CD4-positive, CD25-positive, alpha-beta regulatory T cell (primary cell): ENCODE measurements at regions not wholly inside any gene's neighbourhood (a gene's known extent, or its start where the extent isn't known, plus 50 kb on each side); places are given as distances from the start of the nearest gene placed in this dataset.
A peak's percentile ranks its signal among the peaks of the same experiment; 100 is the strongest.

ENCODE experiments used
- ATAC-seq, 2 donors: fragments of 150-1000 bp; cut with Tn5 transposase; one replicate each; pipeline ENCODE4 v1.10.0; 2021; ENCODE audit warnings: low read depth in 2 of 2, moderate number of reproducible peaks in 2 of 2, moderate library complexity in 1 of 2
- DNase-seq, 3 donors: peaks; one replicate each; pipeline versions ENCODE4 v3.0.0 to v3.0.0-alpha.2; 2012 to 2022; ENCODE audit warnings: mixed read lengths in 1 of 3
- H3K27ac ChIP-seq: one replicate; pipeline ENCODE4 v1.7.0; 2013; ENCODE audit warnings: mild to moderate bottlenecking, low read length; ENCODE audit not compliant: insufficient read depth, poor library complexity, severe bottlenecking
- H3K27me3 ChIP-seq: one replicate; pipeline ENCODE4 v1.7.0; 2013; ENCODE audit warnings: low read length; ENCODE audit not compliant: control insufficient read depth, insufficient read depth
- H3K36me3 ChIP-seq: one replicate; pipeline ENCODE4 v1.7.0; 2013; ENCODE audit warnings: mild to moderate bottlenecking, low read length, moderate library complexity; ENCODE audit not compliant: control insufficient read depth, insufficient read depth
- H3K4me1 ChIP-seq: 2 replicates; pipeline ENCODE4 v1.7.0; 2013; ENCODE audit warnings: mild to moderate bottlenecking, low read length; ENCODE audit not compliant: insufficient read depth, control insufficient read depth, poor library complexity, severe bottlenecking
- H3K4me3 ChIP-seq: one replicate; pipeline ENCODE4 v1.7.0; 2013; ENCODE audit warnings: low read depth, mild to moderate bottlenecking, low read length, moderate library complexity
- H3K9me3 ChIP-seq, 2 experiments: 1 replicate in 1 of 2; 2 replicates in 1 of 2; pipeline ENCODE4 v1.7.0; 2013; ENCODE audit warnings: low read length in 2 of 2, mild to moderate bottlenecking in 1 of 2, moderate library complexity in 1 of 2; ENCODE audit not compliant: control insufficient read depth in 2 of 2
- H3K27ac Mint-ChIP-seq, 3 donors: one replicate each; pipeline ENCODE4 v1.8.0; 2020 to 2022; ENCODE audit warnings: mild to moderate bottlenecking in 3 of 3, mixed read lengths in 3 of 3, moderate library complexity in 2 of 3
- H3K27me3 Mint-ChIP-seq: one replicate; pipeline ENCODE4 v1.8.0; 2022; ENCODE audit warnings: mild to moderate bottlenecking, mixed read lengths
- H3K36me3 Mint-ChIP-seq: one replicate; pipeline ENCODE4 v1.8.0; 2020; ENCODE audit warnings: mixed read lengths
- H3K4me1 Mint-ChIP-seq, 4 donors: one replicate each; pipeline ENCODE4 v1.8.0; 2020 to 2022; ENCODE audit warnings: mixed read lengths in 4 of 4, mild to moderate bottlenecking in 1 of 4
- H3K4me3 Mint-ChIP-seq, 4 donors: one replicate each; pipeline ENCODE4 v1.8.0; 2020 to 2022; ENCODE audit warnings: mild to moderate bottlenecking in 4 of 4, mixed read lengths in 4 of 4, moderate library complexity in 3 of 4
- H3K9me3 Mint-ChIP-seq, 7 donors: one replicate each; pipeline ENCODE4 v1.8.0; 2020 to 2022; ENCODE audit warnings: mixed read lengths in 7 of 7, mild to moderate bottlenecking in 3 of 7, moderate library complexity in 2 of 7

DNA sequence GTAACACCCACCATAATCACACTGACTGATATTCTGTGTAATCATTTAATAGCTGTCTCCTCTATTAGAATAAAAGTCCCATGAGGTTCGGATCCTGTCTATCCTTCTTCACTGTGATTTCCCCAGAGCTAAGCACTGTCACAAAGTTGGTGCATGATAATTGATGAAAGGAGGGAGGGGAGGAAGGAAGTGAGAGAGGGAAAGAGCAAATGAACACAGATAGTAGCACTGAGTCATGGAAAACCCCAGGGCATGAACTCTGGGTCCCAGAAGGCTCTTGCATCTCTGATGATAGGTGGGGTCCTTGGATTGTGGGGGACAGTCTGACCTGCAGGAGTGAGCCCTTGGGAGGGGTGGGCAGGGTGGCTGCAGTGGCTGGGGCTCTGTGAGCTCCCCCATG is 294.1 kb downstream of the LRFN2 start:
- Mint-ChIP-seq H3K27me3 (no peaks in the 10 kb centered on the region), H3K36me3 (no peaks in the 10 kb centered on the region), H3K27ac (no peak overlapping the region), H3K9me3 (peaks cover 0 to 3% (median 0%) of the 10 kb centered on the region in 7 donors), H3K4me3 (no peak overlapping the region), H3K4me1 (no peaks in the 10 kb centered on the region)
- DNase-seq (no peak), ATAC-seq (no peak)
- Histone ChIP-seq H3K4me3 (no peak overlapping the region), H3K4me1 (no peaks in the 10 kb centered on the region), H3K36me3 (no peaks in the 10 kb centered on the region), H3K27ac (no peak overlapping the region), H3K9me3 (no peaks in the 10 kb centered on the region), H3K27me3 (no peaks in the 10 kb centered on the region)

DNA sequence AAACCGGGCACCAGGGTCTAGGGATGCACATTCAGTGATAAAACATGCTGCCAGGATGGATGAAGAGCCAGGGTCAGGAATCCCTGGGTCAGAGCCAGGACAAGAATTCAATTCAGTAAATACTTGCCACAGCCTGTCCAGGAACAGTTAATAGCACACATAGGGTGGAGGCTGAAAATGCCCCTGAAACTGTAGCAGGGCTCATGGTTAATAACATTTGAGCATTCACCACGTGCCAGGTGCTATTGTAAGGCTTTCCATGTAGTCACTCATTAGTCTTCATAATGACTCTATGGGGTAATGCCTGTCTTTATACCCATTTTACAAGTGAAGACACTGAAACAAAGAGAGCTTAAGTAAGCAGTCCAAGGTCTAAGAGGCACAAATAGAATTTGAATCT is 296.3 kb downstream of the LRFN2 start:
- no peaks in the 10 kb centered on the region for H3K4me1 ChIP-seq
- Mint-ChIP-seq H3K9me3 (peaks cover 0 to 2% (median 0%) of the 10 kb centered on the region in 7 donors), H3K4me1 (no peaks in the 10 kb centered on the region), H3K36me3 (no peaks in the 10 kb centered on the region), H3K4me3 (no peak overlapping the region), H3K27me3 (no peaks in the 10 kb centered on the region), H3K27ac (no peak overlapping the region)
- H3K4me3 ChIP-seq = no peak overlapping the region
- DNase-seq = no peak
- no peak overlapping the region for H3K27ac ChIP-seq
- no peaks in the 10 kb centered on the region for H3K9me3 ChIP-seq
- ATAC-seq = no peak
- H3K36me3 ChIP-seq = no peaks in the 10 kb centered on the region
- peaks cover 4% of the 10 kb centered on the region for H3K27me3 ChIP-seq

GRCh38 chr6:40288919-40289318 is 298.2 kb downstream of the LRFN2 start:
- Histone ChIP-seq H3K27ac (no peak overlapping the region), H3K4me3 (no peak overlapping the region), H3K4me1 (no peaks in the 10 kb centered on the region), H3K9me3 (no peaks in the 10 kb centered on the region), H3K36me3 (no peaks in the 10 kb centered on the region), H3K27me3 (peaks cover 4% of the 10 kb centered on the region)
- Mint-ChIP-seq H3K4me1 (no peaks in the 10 kb centered on the region), H3K4me3 (no peak overlapping the region), H3K9me3 (peaks cover 0 to 2% (median 0%) of the 10 kb centered on the region in 7 donors), H3K27ac (no peak overlapping the region), H3K27me3 (no peaks in the 10 kb centered on the region), H3K36me3 (no peaks in the 10 kb centered on the region)
- DNase-seq = no peak
- ATAC-seq = no peak

GRCh38 chr6:40287296-40287850 is 299.8 kb downstream of the LRFN2 start:
- Mint-ChIP-seq H3K4me1 (no peaks in the 10 kb centered on the region), H3K27me3 (no peaks in the 10 kb centered on the region), H3K4me3 (no peak overlapping the region), H3K36me3 (no peaks in the 10 kb centered on the region), H3K9me3 (peaks cover 0 to 2% (median 0%) of the 10 kb centered on the region in 7 donors), H3K27ac (no peak overlapping the region)
- Histone ChIP-seq H3K27me3 (peaks cover 4% of the 10 kb centered on the region), H3K9me3 (no peaks in the 10 kb centered on the region), H3K27ac (no peak overlapping the region), H3K4me3 (no peak overlapping the region), H3K4me1 (no peaks in the 10 kb centered on the region), H3K36me3 (no peaks in the 10 kb centered on the region)
- ATAC-seq = no peak
- no peak for DNase-seq

DNA sequence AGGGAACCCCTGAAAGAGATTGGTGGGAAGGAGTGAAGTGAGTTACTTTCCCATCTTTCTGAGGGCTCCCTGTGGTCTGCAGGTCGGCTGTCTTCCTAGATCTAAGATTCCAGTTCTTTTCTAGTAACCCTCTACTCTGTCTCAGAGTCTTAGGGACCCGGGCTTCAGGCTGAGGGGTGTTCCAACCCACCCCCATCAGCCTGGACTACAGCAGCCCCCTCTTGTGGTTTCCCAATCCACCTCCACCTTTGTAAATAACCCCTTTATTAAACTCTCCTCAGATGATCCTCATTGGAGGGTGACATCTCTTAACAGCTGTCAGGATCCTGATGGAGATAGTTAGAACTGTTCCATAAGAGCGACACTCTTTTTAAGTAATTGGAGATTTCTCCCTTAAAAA is 300.4 kb downstream of the LRFN2 start:
- no peaks in the 10 kb centered on the region for H3K27me3 Mint-ChIP-seq
- H3K36me3 ChIP-seq = no peaks in the 10 kb centered on the region
- no peak overlapping the region for H3K27ac ChIP-seq
- H3K9me3 Mint-ChIP-seq = peaks cover 0 to 2% (median 0%) of the 10 kb centered on the region in 7 donors
- no peaks in the 10 kb centered on the region for H3K9me3 ChIP-seq
- H3K4me1 Mint-ChIP-seq = no peaks in the 10 kb centered on the region
- H3K27me3 ChIP-seq = peaks cover 4% of the 10 kb centered on the region
- H3K4me3 ChIP-seq = no peak overlapping the region
- no peaks in the 10 kb centered on the region for H3K36me3 Mint-ChIP-seq
- no peak overlapping the region for H3K4me3 Mint-ChIP-seq
- ATAC-seq = no peak
- no peaks in the 10 kb centered on the region for H3K4me1 ChIP-seq
- H3K27ac Mint-ChIP-seq = no peak overlapping the region
- no peak for DNase-seq

GRCh38 chr6:40285996-40286395 is 301.2 kb downstream of the LRFN2 start:
- H3K9me3 ChIP-seq = no peaks in the 10 kb centered on the region
- H3K27me3 ChIP-seq = peaks cover 4% of the 10 kb centered on the region
- Mint-ChIP-seq H3K27ac (no peak overlapping the region), H3K4me3 (no peak overlapping the region), H3K4me1 (peaks cover 0 to 2% (median 0%) of the 10 kb centered on the region in 4 donors), H3K27me3 (no peaks in the 10 kb centered on the region), H3K9me3 (peaks cover 0 to 2% (median 0%) of the 10 kb centered on the region in 7 donors), H3K36me3 (no peaks in the 10 kb centered on the region)
- no peak overlapping the region for H3K27ac ChIP-seq
- no peak for ATAC-seq
- no peaks in the 10 kb centered on the region for H3K4me1 ChIP-seq
- no peak overlapping the region for H3K4me3 ChIP-seq
- no peak for DNase-seq
- no peaks in the 10 kb centered on the region for H3K36me3 ChIP-seq

DNA sequence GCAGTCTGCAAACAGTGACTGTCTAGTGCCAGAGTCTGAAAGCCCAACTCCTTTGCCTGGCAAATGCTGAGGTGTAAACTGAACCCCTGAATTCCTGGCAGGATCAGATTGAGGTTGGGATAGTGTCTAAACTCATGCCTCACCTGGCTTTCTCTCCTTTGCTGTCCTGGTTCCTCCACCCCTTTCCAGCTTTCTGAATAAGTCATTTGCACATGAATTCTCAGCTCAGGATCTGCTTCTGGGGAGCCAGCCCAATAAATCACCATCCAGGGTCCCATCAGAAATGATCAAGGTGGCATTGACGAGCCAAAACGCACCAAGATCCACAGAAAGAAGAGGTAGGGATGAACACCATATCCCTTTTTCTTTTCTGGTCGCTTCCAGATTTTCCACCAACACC is 301.6 kb downstream of the LRFN2 start:
- Mint-ChIP-seq H3K27ac (no peak overlapping the region), H3K9me3 (peaks cover 0 to 2% (median 0%) of the 10 kb centered on the region in 7 donors), H3K27me3 (no peaks in the 10 kb centered on the region), H3K4me1 (peaks cover 0 to 4% (median 0%) of the 10 kb centered on the region in 4 donors), H3K36me3 (no peaks in the 10 kb centered on the region), H3K4me3 (no peak overlapping the region)
- no peak overlapping the region for H3K4me3 ChIP-seq
- DNase-seq (no peak), ATAC-seq (no peak)
- no peaks in the 10 kb centered on the region for H3K4me1 ChIP-seq
- H3K36me3 ChIP-seq = no peaks in the 10 kb centered on the region
- peaks cover 4% of the 10 kb centered on the region for H3K27me3 ChIP-seq
- H3K27ac ChIP-seq = no peak overlapping the region
- no peaks in the 10 kb centered on the region for H3K9me3 ChIP-seq

DNA sequence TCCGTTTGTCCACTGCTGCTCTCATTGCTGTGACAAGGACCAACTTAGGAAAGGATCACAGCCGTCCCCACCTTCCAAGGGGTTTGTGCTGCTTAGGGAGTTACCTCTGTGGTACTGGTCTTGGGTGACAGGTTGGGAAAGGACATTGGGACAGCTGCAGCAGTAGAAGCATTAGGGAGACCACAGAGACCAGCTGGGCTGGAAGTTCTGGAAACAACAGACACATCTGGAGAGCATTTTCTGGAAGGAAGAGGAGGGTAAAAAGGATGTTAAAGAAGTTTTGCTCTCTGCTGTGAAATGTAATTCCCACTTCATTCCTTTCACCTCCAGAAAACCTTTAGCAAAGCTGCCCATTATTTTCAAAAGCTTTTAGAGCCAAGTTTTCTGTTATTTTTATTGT is 304.2 kb downstream of the LRFN2 start:
- no peak overlapping the region for H3K27ac ChIP-seq
- Mint-ChIP-seq H3K9me3 (peaks cover 0 to 4% (median 0%) of the 10 kb centered on the region in 7 donors), H3K27me3 (no peaks in the 10 kb centered on the region), H3K4me3 (peak overlapping the region in 1 of 4 donors; percentile 55), H3K4me1 (peaks cover 0 to 4% (median 0%) of the 10 kb centered on the region in 4 donors), H3K36me3 (no peaks in the 10 kb centered on the region), H3K27ac (no peak overlapping the region)
- DNase-seq (no peak), ATAC-seq (no peak)
- H3K4me1 ChIP-seq = no peaks in the 10 kb centered on the region
- H3K9me3 ChIP-seq = no peaks in the 10 kb centered on the region
- H3K27me3 ChIP-seq = peaks cover 4% of the 10 kb centered on the region
- H3K4me3 ChIP-seq = no peak overlapping the region
- H3K36me3 ChIP-seq = no peaks in the 10 kb centered on the region
